Loucy (cell line): ENCODE measurements at regions not wholly inside any gene's neighbourhood (a gene's known extent, or its start where the extent isn't known, plus 50 kb on each side); places are given as distances from the start of the nearest gene placed in this dataset.

Experiments used
- H2AFZ ChIP-seq: fragments of 200-600 bp; sonication (generic); 2 replicates; pipeline ENCODE4 v1.6.0; 2016; ENCODE audit warnings: antibody characterized with exemption, mild to moderate bottlenecking, low read length, moderate library complexity
- H3F3A ChIP-seq: fragments of 200-600 bp; 2 replicates; pipeline ENCODE4 v1.6.0; 2016; ENCODE audit warnings: antibody characterized with exemption, low read depth, mild to moderate bottlenecking
- H3K27me3 ChIP-seq: fragments of 200-600 bp; sonication (generic); 2 replicates; pipeline ENCODE4 v1.6.1; 2014; ENCODE audit warnings: low read length, mild to moderate bottlenecking; ENCODE audit not compliant: insufficient read depth, poor library complexity, severe bottlenecking
- H3K36me3 ChIP-seq: fragments of 200-600 bp; sonication (generic); 2 replicates; pipeline ENCODE4 v1.6.1; 2016; ENCODE audit warnings: low read length; ENCODE audit not compliant: insufficient read depth
- H3K4me1 ChIP-seq: fragments of 200-600 bp; sonication (generic); 2 replicates; pipeline ENCODE4 v1.5.1; 2014; ENCODE audit warnings: low read length, mild to moderate bottlenecking; ENCODE audit not compliant: insufficient read depth, poor library complexity, severe bottlenecking
- H3K4me2 ChIP-seq: fragments of 200-600 bp; sonication (generic); 2 replicates; pipeline ENCODE4 v1.6.0; 2014; ENCODE audit warnings: antibody characterized with exemption, low read length, low read depth, mild to moderate bottlenecking; ENCODE audit not compliant: poor library complexity, severe bottlenecking
- H3K4me3 ChIP-seq: fragments of 200-600 bp; sonication (generic); 2 replicates; pipeline ENCODE4 v1.5.1; 2014; ENCODE audit warnings: low read length, mild to moderate bottlenecking, mixed read lengths; ENCODE audit not compliant: poor library complexity, severe bottlenecking
- H3K79me2 ChIP-seq: fragments of 200-600 bp; sonication (generic); 2 replicates; pipeline ENCODE4 v1.6.1; 2014; ENCODE audit warnings: low read length; ENCODE audit not compliant: insufficient read depth
- H3K9ac ChIP-seq: fragments of 200-600 bp; sonication (generic); 2 replicates; pipeline ENCODE4 v1.6.0; 2014; ENCODE audit warnings: mild to moderate bottlenecking, low read depth, low read length, moderate library complexity; ENCODE audit not compliant: poor library complexity, severe bottlenecking
- H3K9me2 ChIP-seq: fragments of 200-600 bp; sonication (generic); replicated peaks from 2 replicates; pipeline ENCODE4 v1.6.1; 2016; ENCODE audit warnings: low read depth, low read length, mixed read lengths
- H3K9me3 ChIP-seq: fragments of 200-600 bp; sonication (generic); 2 replicates; pipeline ENCODE4 v1.6.1; 2014; ENCODE audit warnings: mild to moderate bottlenecking, antibody characterized with exemption, low read length, low read depth; ENCODE audit not compliant: insufficient read depth
- H4K20me1 ChIP-seq: fragments of 200-600 bp; sonication (generic); 2 replicates; pipeline ENCODE4 v1.6.0; 2014; ENCODE audit warnings: antibody characterized with exemption, low read length, mild to moderate bottlenecking; ENCODE audit not compliant: insufficient read depth, poor library complexity, severe bottlenecking
- CTCF ChIP-seq: fragments of 200-600 bp; sonication (generic); conservative IDR thresholded peaks from 2 replicates; pipeline ENCODE4 v1.5.1; 2014; ENCODE audit warnings: mild to moderate bottlenecking, antibody characterized with exemption, low read length
- EZH2phosphoT487 ChIP-seq: fragments of 200-600 bp; IDR thresholded peaks from 2 replicates; pipeline ENCODE4 v1.6.1; 2018; ENCODE audit warnings: antibody characterized with exemption, mild to moderate bottlenecking, moderate library complexity, borderline replicate concordance

- H3K4me1 ChIP-seq, result no peaks in the 10 kb centered on the region
- H3F3A ChIP-seq, result no peaks in the 10 kb centered on the region
- no peak overlapping the region for H3K4me2 ChIP-seq
- no peaks in the 10 kb centered on the region for H3K9me2 ChIP-seq
- H3K27me3 ChIP-seq, result no peaks in the 10 kb centered on the region
- H4K20me1 ChIP-seq, result no peaks in the 10 kb centered on the region
- H3K4me3 ChIP-seq, result no peak overlapping the region
- H3K9ac ChIP-seq, result no peak overlapping the region
- no peak overlapping the region for H2AFZ ChIP-seq
- H3K79me2 ChIP-seq, result no peaks in the 10 kb centered on the region
- TF ChIP-seq EZH2phosphoT487, result no peak
- TF ChIP-seq CTCF, result no peak
- H3K36me3 ChIP-seq, result no peaks in the 10 kb centered on the region
- no peaks in the 10 kb centered on the region for H3K9me3 ChIP-seq
These were observed 1333.7 kb upstream of the DIAPH2 start for GRCh38 chrX:95350774-95351488.

- no peaks in the 10 kb centered on the region for H3K9me2 ChIP-seq
- H3F3A ChIP-seq, result no peaks in the 10 kb centered on the region
- no peaks in the 10 kb centered on the region for H3K27me3 ChIP-seq
- H3K36me3 ChIP-seq, result no peaks in the 10 kb centered on the region
- H3K4me3 ChIP-seq, result no peak overlapping the region
- no peaks in the 10 kb centered on the region for H3K9me3 ChIP-seq
- H2AFZ ChIP-seq, result no peak overlapping the region
- no peak overlapping the region for H3K4me2 ChIP-seq
- H3K4me1 ChIP-seq, result no peaks in the 10 kb centered on the region
- no peaks in the 10 kb centered on the region for H4K20me1 ChIP-seq
- no peak overlapping the region for H3K9ac ChIP-seq
- TF ChIP-seq EZH2phosphoT487, result no peak
- no peak for TF ChIP-seq CTCF
- no peaks in the 10 kb centered on the region for H3K79me2 ChIP-seq
These were observed 1317.4 kb upstream of the DIAPH2 start for GRCh38 chrX:95367286-95367685.

GRCh38 chrX:95382799-95383198 lies 1301.8 kb upstream of the DIAPH2 start:
- Histone ChIP-seq H3K9ac (no peak overlapping the region), H3K4me3 (no peak overlapping the region), H3K36me3 (no peaks in the 10 kb centered on the region), H4K20me1 (no peaks in the 10 kb centered on the region), H3F3A (no peaks in the 10 kb centered on the region), H3K9me3 (no peaks in the 10 kb centered on the region), H3K27me3 (no peaks in the 10 kb centered on the region), H3K4me2 (no peak overlapping the region), H2AFZ (no peak overlapping the region), H3K79me2 (no peaks in the 10 kb centered on the region), H3K4me1 (no peaks in the 10 kb centered on the region), H3K9me2 (no peaks in the 10 kb centered on the region)
- TF ChIP-seq EZH2phosphoT487, result no peak
- no peak for TF ChIP-seq CTCF
